Keratinocyte (primary cell): ENCODE measurements at regions not wholly inside any gene's neighbourhood (a gene's known extent, or its start where the extent isn't known, plus 50 kb on each side); places are given as distances from the start of the nearest gene placed in this dataset.

Experiments
- DNase-seq: peaks from one replicate; pipeline ENCODE4 v3.0.0-alpha.2; 2011; ENCODE audit warnings: low read depth, missing footprints, low spot score
- FAIRE-seq: peaks from 2 replicates; lab custom pipeline; 2011; peaks lifted over from hg19 to GRCh38; lab: Jason Lieb, UNC
- H2AFZ ChIP-seq: 2 replicates; pipeline ENCODE4 v1.6.0; 2012; ENCODE audit warnings: low read length, control low read depth, inconsistent platforms; ENCODE audit not compliant: control insufficient read depth
- H3K27ac ChIP-seq: 2 replicates; pipeline ENCODE4 v1.5.1; 2011; ENCODE audit warnings: low read length; ENCODE audit not compliant: control insufficient read depth, insufficient read depth
- H3K27me3 ChIP-seq: 3 replicates; pipeline ENCODE4 v1.6.0; 2011; ENCODE audit warnings: low read length; ENCODE audit not compliant: control insufficient read depth, insufficient read depth; ENCODE audit errors: extremely low read depth
- H3K36me3 ChIP-seq, 2 experiments: 2 replicates in 1 of 2; 3 replicates in 1 of 2; pipeline ENCODE4 v1.5.1; 2011; ENCODE audit warnings: low read length in 2 of 2, mild to moderate bottlenecking in 1 of 2; ENCODE audit not compliant: control insufficient read depth in 2 of 2, insufficient read depth in 2 of 2; ENCODE audit errors: extremely low read depth in 1 of 2
- H3K4me1 ChIP-seq: 3 replicates; pipeline ENCODE4 v1.5.1; 2011; ENCODE audit warnings: low read length; ENCODE audit not compliant: control insufficient read depth, insufficient read depth; ENCODE audit errors: extremely low read depth
- H3K4me2 ChIP-seq: 3 replicates; pipeline ENCODE4 v1.6.0; 2011; ENCODE audit warnings: low read depth, low read length; ENCODE audit not compliant: control insufficient read depth, insufficient read depth; ENCODE audit errors: extremely low read depth
- H3K4me3 ChIP-seq, 3 experiments: fragments of 200-600 bp in 1 of 3; sonication (generic) in 1 of 3; 2 replicates in 2 of 3; 3 replicates in 1 of 3; pipeline ENCODE4 v1.5.1; 2011 to 2016; ENCODE audit warnings: low read length in 3 of 3, mild to moderate bottlenecking in 3 of 3, control low read depth in 2 of 3, inconsistent platforms in 1 of 3, low read depth in 1 of 3, mixed read lengths in 1 of 3, mixed run types in 1 of 3, moderate library complexity in 1 of 3; ENCODE audit not compliant: control insufficient read depth in 2 of 3, insufficient read depth in 2 of 3; ENCODE audit errors: extremely low read depth in 1 of 3
- H3K79me2 ChIP-seq: 2 replicates; pipeline ENCODE4 v1.6.0; 2012; ENCODE audit warnings: low read length; ENCODE audit not compliant: control insufficient read depth, insufficient read depth
- H3K9ac ChIP-seq: 3 replicates; pipeline ENCODE4 v1.6.0; 2011; ENCODE audit warnings: low read length; ENCODE audit not compliant: control insufficient read depth, insufficient read depth; ENCODE audit errors: extremely low read depth
- H3K9me1 ChIP-seq: 3 replicates; pipeline ENCODE4 v1.6.0; 2011; ENCODE audit warnings: low read length; ENCODE audit not compliant: control insufficient read depth, insufficient read depth; ENCODE audit errors: extremely low read depth
- H3K9me3 ChIP-seq: 2 replicates; pipeline ENCODE4 v1.5.1; 2012; ENCODE audit warnings: low read depth, low read length; ENCODE audit not compliant: control insufficient read depth
- H4K20me1 ChIP-seq: 3 replicates; pipeline ENCODE4 v1.6.0; 2011; ENCODE audit warnings: low read length; ENCODE audit not compliant: control insufficient read depth, insufficient read depth; ENCODE audit errors: extremely low read depth
- CTCF ChIP-seq, 3 experiments: IDR thresholded peaks in 1 of 3; conservative IDR thresholded peaks in 1 of 3; optimal IDR thresholded peaks in 1 of 3; 2 replicates in 2 of 3; 3 replicates in 1 of 3; pipeline versions ENCODE3 to v1.5.1; 2011; ENCODE audit warnings: low read length in 3 of 3, mild to moderate bottlenecking in 3 of 3, moderate library complexity in 2 of 3, control low read depth in 1 of 3, inconsistent platforms in 1 of 3; ENCODE audit not compliant: insufficient read depth in 2 of 3; ENCODE audit errors: extremely low read depth in 1 of 3
- EZH2 ChIP-seq: IDR thresholded peaks from one replicate; pipeline ENCODE4 v1.6.1; 2012; ENCODE audit warnings: inconsistent platforms, mild to moderate bottlenecking, low read length, moderate library complexity
- dilution Hi-C: fragments of 300-500 bp; cut with MboI; formaldehyde crosslinking; loops from one replicate; pipeline ENCODE4 v1.7.0; 2020; ENCODE audit warnings: low sequenced_read_pairs; ENCODE audit not compliant: extremely low pct_ligation_motif_present

- Histone ChIP-seq H3K36me3 (no peaks in the 10 kb centered on the region), H3K79me2 (no peaks in the 10 kb centered on the region), H4K20me1 (no peaks in the 10 kb centered on the region), H3K9me3 (no peaks in the 10 kb centered on the region), H3K9me1 (no peaks in the 10 kb centered on the region), H3K4me1 (no peaks in the 10 kb centered on the region), H3K4me2 (no peak overlapping the region), H2AFZ (no peak overlapping the region), H3K27me3 (no peaks in the 10 kb centered on the region), H3K27ac (no peak overlapping the region), H3K4me3 (no peak overlapping the region), H3K9ac (no peak overlapping the region)
- FAIRE-seq, result no peak
- DNase-seq, result no peak
- TF ChIP-seq CTCF (optimal IDR thresholded peaks at IDR 0.05 in 1 of 3, IDR thresholded peaks at IDR 0.05 in 1 of 3, conservative IDR thresholded peaks at IDR 0.05 in 1 of 3; ENCODE audit: extremely low read depth in 1 of 3, insufficient read depth in 2 of 3, low read length in 3 of 3), result no peak
- TF ChIP-seq EZH2, result no peak
- dilution Hi-C loops, result no loop called here
Measured at GRCh38 chr21:19145682-19146293, 742.2 kb upstream of the TMPRSS15 start.

- no peaks in the 10 kb centered on the region for H3K27me3 ChIP-seq
- FAIRE-seq (no peak), DNase-seq (no peak)
- H3K27ac ChIP-seq, result no peak overlapping the region
- H3K9me3 ChIP-seq, result no peaks in the 10 kb centered on the region
- no peak overlapping the region for H2AFZ ChIP-seq
- H3K79me2 ChIP-seq, result no peaks in the 10 kb centered on the region
- no peak overlapping the region for H3K4me2 ChIP-seq
- dilution Hi-C loops, result no loop called here
- TF ChIP-seq EZH2 (no peak), CTCF (optimal IDR thresholded peaks at IDR 0.05 in 1 of 3, IDR thresholded peaks at IDR 0.05 in 1 of 3, conservative IDR thresholded peaks at IDR 0.05 in 1 of 3; ENCODE audit: extremely low read depth in 1 of 3, insufficient read depth in 2 of 3, low read length in 3 of 3) (no peak)
- no peak overlapping the region for H3K4me3 ChIP-seq
- no peaks in the 10 kb centered on the region for H3K36me3 ChIP-seq
- H3K4me1 ChIP-seq, result no peaks in the 10 kb centered on the region
- no peak overlapping the region for H3K9ac ChIP-seq
- no peaks in the 10 kb centered on the region for H4K20me1 ChIP-seq
- H3K9me1 ChIP-seq, result no peaks in the 10 kb centered on the region
Measured at GRCh38 chr21:19148056-19148455, 744.5 kb upstream of the TMPRSS15 start.
